ENCODE measurements at regions not wholly inside any gene's neighbourhood (a gene's known extent, or its start where the extent isn't known, plus 50 kb on each side); places are given as distances from the start of the nearest gene placed in this dataset.

DNA sequence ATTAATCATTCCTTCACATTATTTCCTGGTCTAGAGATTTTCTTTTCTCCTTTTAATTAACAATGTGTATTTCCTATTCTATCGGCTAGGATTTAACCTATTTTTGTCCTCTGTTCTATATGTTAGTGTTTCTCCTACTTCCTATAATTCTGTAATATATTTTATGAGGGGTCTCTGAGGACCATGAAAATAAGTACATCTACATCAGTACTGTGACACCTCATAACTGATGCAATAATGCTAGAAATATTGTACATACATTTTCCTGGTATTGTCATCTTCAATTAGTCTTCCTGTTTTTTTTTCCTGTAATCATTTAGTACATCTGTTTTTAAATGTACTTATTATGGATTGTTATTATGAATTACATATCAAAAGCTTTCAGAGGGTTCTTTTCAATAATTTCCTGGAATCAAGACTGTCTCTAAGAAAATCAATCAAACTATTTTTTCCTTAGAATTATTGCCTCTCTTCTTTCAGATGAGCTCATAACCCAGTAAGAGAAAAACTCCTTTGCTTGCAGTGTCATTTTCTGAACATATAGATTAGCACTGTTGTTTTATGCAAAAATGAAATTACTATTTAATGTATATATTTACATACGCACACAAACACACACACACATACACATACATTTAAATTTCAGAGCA lies 1004.3 kb downstream of the SLITRK5 start:
- TF ChIP-seq CTCF (IDR thresholded peaks at IDR 0.05) (no peak), POLR2AphosphoS5 (IDR thresholded peaks at IDR 0.05) (no peak), POLR2A (IDR thresholded peaks at IDR 0.05) (no peak), EP300 (IDR thresholded peaks at IDR 0.05) (no peak)

Measured in gastroesophageal sphincter (tissue), 3 donors.